Kidney (tissue), 13 donors: ENCODE measurements at regions not wholly inside any gene's neighbourhood (a gene's known extent, or its start where the extent isn't known, plus 50 kb on each side); places are given as distances from the start of the nearest gene placed in this dataset.
A peak's percentile ranks its signal among the peaks of the same experiment; 100 is the strongest.

Experiments
- DNase-seq, 5 donors: peaks; one replicate each; pipeline ENCODE4 v3.0.0-alpha.2; 2013 to 2020
- FAIRE-seq: peaks from 2 replicates; lab custom pipeline; 2012; peaks lifted over from hg19 to GRCh38; lab: Jason Lieb, UNC
- H3K27ac ChIP-seq, 2 donors: one replicate each; pipeline ENCODE4 v1.7.0; 2013; ENCODE audit warnings: low read depth in 2 of 2, low read length in 2 of 2, inconsistent platforms in 1 of 2
- H3K27me3 ChIP-seq: one replicate; pipeline ENCODE4 v1.7.1; 2013; ENCODE audit warnings: low read length, inconsistent platforms; ENCODE audit not compliant: control insufficient read depth, insufficient read depth
- H3K36me3 ChIP-seq, 3 donors: one replicate each; pipeline versions ENCODE4 v1.7.0 to v1.7.1; 2013; ENCODE audit warnings: low read length in 3 of 3, control low read depth in 1 of 3, inconsistent platforms in 1 of 3; ENCODE audit not compliant: insufficient read depth in 3 of 3, control insufficient read depth in 2 of 3
- H3K4me1 ChIP-seq, 3 donors: one replicate each; pipeline versions ENCODE4 v1.7.0 to v1.7.1; 2013; ENCODE audit warnings: low read length in 3 of 3, inconsistent platforms in 1 of 3, low read depth in 1 of 3; ENCODE audit not compliant: control insufficient read depth in 2 of 3, insufficient read depth in 2 of 3
- H3K4me3 ChIP-seq, 3 donors: one replicate each; pipeline versions ENCODE4 v1.7.0 to v1.8.1; 2013; ENCODE audit warnings: low read length in 3 of 3, control low read depth in 1 of 3, inconsistent platforms in 1 of 3
- H3K9ac ChIP-seq, 3 donors: one replicate each; pipeline versions ENCODE4 v1.7.0 to v1.7.1; 2013; ENCODE audit warnings: low read length in 3 of 3, control low read depth in 1 of 3, inconsistent platforms in 1 of 3
- H3K9me3 ChIP-seq, 3 donors: one replicate each; pipeline versions ENCODE4 v1.7.0 to v1.7.1; 2013; ENCODE audit warnings: low read length in 3 of 3, control low read depth in 1 of 3, inconsistent platforms in 1 of 3; ENCODE audit not compliant: control insufficient read depth in 2 of 3, insufficient read depth in 1 of 3
- intact Hi-C: fragments of 100-400 bp; cut with DNase I; formaldehyde crosslinking; loops from one replicate; pipeline ENCODE4 v1.11.1; 2022
- TF ChIP-seq, protein P1 (sequence below): IDR thresholded peaks from 3 replicates; pipeline ENCODE4 v1.5.1; 2012; ENCODE audit warnings: mild to moderate bottlenecking, moderate library complexity, borderline replicate concordance; ENCODE audit not compliant: insufficient read depth; ENCODE audit errors: extremely low read depth
- donor health status: control.
- donor health status: control.
- donor health status: control.
- donor health status: control.
- donor health status: control.
- donor health status: DM: yes; HTN: yes; CAD: no.
- donor health status: Normal renal cell carcinoma (clear cell type).

GRCh38 chr10:35921866-35922350, 279.8 kb upstream of the FZD8 start:
- no peaks in the 10 kb centered on the region for H3K27me3 ChIP-seq
- H3K9me3 ChIP-seq: no peaks in the 10 kb centered on the region
- TF ChIP-seq, protein P1, sequence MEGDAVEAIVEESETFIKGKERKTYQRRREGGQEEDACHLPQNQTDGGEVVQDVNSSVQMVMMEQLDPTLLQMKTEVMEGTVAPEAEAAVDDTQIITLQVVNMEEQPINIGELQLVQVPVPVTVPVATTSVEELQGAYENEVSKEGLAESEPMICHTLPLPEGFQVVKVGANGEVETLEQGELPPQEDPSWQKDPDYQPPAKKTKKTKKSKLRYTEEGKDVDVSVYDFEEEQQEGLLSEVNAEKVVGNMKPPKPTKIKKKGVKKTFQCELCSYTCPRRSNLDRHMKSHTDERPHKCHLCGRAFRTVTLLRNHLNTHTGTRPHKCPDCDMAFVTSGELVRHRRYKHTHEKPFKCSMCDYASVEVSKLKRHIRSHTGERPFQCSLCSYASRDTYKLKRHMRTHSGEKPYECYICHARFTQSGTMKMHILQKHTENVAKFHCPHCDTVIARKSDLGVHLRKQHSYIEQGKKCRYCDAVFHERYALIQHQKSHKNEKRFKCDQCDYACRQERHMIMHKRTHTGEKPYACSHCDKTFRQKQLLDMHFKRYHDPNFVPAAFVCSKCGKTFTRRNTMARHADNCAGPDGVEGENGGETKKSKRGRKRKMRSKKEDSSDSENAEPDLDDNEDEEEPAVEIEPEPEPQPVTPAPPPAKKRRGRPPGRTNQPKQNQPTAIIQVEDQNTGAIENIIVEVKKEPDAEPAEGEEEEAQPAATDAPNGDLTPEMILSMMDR: no peak
- intact Hi-C loops: no loop called here
- H3K4me3 ChIP-seq: no peak overlapping the region
- no peaks in the 10 kb centered on the region for H3K36me3 ChIP-seq
- DNase-seq (no peak), FAIRE-seq (no peak)
- no peak overlapping the region for H3K9ac ChIP-seq
- H3K27ac ChIP-seq: no peak overlapping the region
- H3K4me1 ChIP-seq: no peaks in the 10 kb centered on the region

DNA sequence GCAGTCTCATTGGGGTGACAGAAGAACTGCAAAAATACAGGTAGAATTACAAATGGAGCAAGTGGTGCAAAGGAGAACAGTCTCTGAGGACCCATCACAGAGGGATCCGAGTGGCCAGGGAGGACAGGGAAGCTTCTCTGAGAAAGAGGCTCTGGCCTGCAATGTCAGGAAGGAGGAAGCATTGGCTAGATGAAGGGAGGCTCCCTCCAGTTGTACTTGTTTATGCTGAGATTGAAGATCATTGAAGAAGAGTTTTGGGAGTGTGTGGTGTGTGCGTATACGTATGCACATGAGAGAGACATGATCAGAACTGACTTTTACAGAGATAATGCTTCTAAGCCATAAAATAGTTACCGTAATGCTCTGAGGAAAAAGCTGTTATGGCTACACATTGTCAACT, 274.7 kb upstream of the FZD8 start:
- H3K27ac ChIP-seq: no peak overlapping the region
- intact Hi-C loops: no loop called here
- no peaks in the 10 kb centered on the region for H3K27me3 ChIP-seq
- no peak overlapping the region for H3K9ac ChIP-seq
- FAIRE-seq (no peak), DNase-seq (peak in 1 of 5 donors; percentile 35)
- no peaks in the 10 kb centered on the region for H3K4me1 ChIP-seq
- H3K36me3 ChIP-seq: no peaks in the 10 kb centered on the region
- H3K4me3 ChIP-seq: no peak overlapping the region
- TF ChIP-seq, protein P1: no peak
- H3K9me3 ChIP-seq: no peaks in the 10 kb centered on the region

DNA sequence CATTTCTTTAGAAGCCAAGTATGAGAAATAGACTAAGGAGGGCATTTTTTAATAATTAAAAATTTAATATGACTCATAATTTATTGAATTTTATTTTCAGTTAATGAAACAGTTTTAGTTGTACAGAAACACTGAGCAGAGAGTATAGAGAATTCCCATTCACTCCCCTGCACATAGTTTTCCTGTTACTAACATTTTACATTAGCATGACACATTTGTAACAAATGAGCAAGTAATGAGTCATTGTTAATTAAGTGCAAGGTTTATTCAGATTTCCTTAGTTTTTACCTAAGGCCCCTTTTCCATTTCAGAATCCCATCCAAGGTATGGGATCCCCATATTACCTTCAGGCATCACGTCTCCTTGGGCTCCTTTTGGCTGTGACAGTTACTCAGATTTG, 271.5 kb upstream of the FZD8 start:
- no peak for FAIRE-seq
- TF ChIP-seq, protein P1: no peak
- intact Hi-C loops: no loop called here

More for the DNA sequence above, 271.5 kb upstream of the FZD8 start:
- Histone ChIP-seq H3K4me3 (no peak overlapping the region), H3K27me3 (no peaks in the 10 kb centered on the region), H3K36me3 (no peaks in the 10 kb centered on the region), H3K4me1 (no peaks in the 10 kb centered on the region), H3K27ac (no peak overlapping the region), H3K9ac (no peak overlapping the region), H3K9me3 (no peaks in the 10 kb centered on the region)
- DNase-seq: no peak
